Pancreas (tissue), 10 donors: ENCODE measurements at regions not wholly inside any gene's neighbourhood (a gene's known extent, or its start where the extent isn't known, plus 50 kb on each side); places are given as distances from the start of the nearest gene placed in this dataset.

Experiments
- ATAC-seq, 4 donors: fragments of 200-7000 bp; cut with Tn5 transposase; one replicate each; pipeline versions ENCODE4 v1.8.0 to v1.9.1; 2020; ENCODE audit warnings: mild to moderate bottlenecking in 4 of 4, moderate library complexity in 4 of 4
- DNase-seq, 6 donors: peaks; one replicate each; pipeline ENCODE4 v3.0.0-alpha.2; 2020
- FAIRE-seq: peaks from 2 replicates; lab custom pipeline; 2012; peaks lifted over from hg19 to GRCh38; lab: Jason Lieb, UNC
- H3K27ac ChIP-seq, 4 donors: fragments of 200-600 bp; sonication (generic); 1 replicate in 3 of 4; 2 replicates in 1 of 4; pipeline versions ENCODE4 v1.5.0 to v1.8.0; 2020
- H3K27me3 ChIP-seq, 4 donors: fragments of 200-600 bp; one replicate each; pipeline ENCODE4 v1.8.0; 2021
- H3K36me3 ChIP-seq, 3 donors: fragments of 200-600 bp; sonication (generic) in 1 of 3; one replicate each; pipeline versions ENCODE4 v1.5.0 to v1.8.0; 2020 to 2021
- H3K4me1 ChIP-seq, 3 donors: fragments of 200-600 bp; one replicate each; pipeline ENCODE4 v1.8.0; 2021
- H3K4me3 ChIP-seq, 4 donors: fragments of 200-600 bp; sonication (generic) in 2 of 4; one replicate each; pipeline versions ENCODE4 v1.5.0 to v1.8.0; 2020 to 2021
- H3K9me3 ChIP-seq, 4 donors: fragments of 200-600 bp; one replicate each; pipeline ENCODE4 v1.8.0; 2021
- CTCF ChIP-seq, 4 donors: fragments of 200-600 bp; sonication (generic) in 3 of 4; IDR thresholded peaks; one replicate each; pipeline versions ENCODE4 v1.5.0 to v1.8.0; 2021; ENCODE audit warnings: antibody characterized with exemption in 4 of 4
- WGBS, 2 donors: extraction: QIAGEN DNeasy Blood & Tissue Kit; methylation state at CpG; one replicate each; pipeline ENCODE4 v1.1.7; 2013; 5-methylcytosine and 5-hydroxymethylcytosine counted together
- intact Hi-C, 3 donors: fragments of 100-400 bp; cut with DNase I; formaldehyde crosslinking; loops; one replicate each; pipeline versions ENCODE4 v1.11.1 to v1.14.2; 2022
- donor health status: healthy with polysubstance abuse.
- donor health status: DM: no; HTN: no; CAD: no; lungs with moderate emphysema.
- donor health status: DM: no; HTN: no; CAD: no.
- donor health status: control.
- donor health status: control.
- donor health status: Bipolar disorder and iron deficiency.
- donor health status: DM: yes; HTN: yes; CAD: no.
- donor health status: DM: no; HTN: no; CAD: no.
- donor health status: DM: no; HTN: no; CAD: no.
- donor health status: DM: yes; HTN: yes; CAD: no.

- Histone ChIP-seq H3K9me3 (no peaks in the 10 kb centered on the region), H3K36me3 (no peaks in the 10 kb centered on the region), H3K27me3 (no peaks in the 10 kb centered on the region), H3K4me1 (no peaks in the 10 kb centered on the region), H3K4me3 (no peak overlapping the region), H3K27ac (no peak overlapping the region)
- no peak for TF ChIP-seq CTCF (IDR thresholded peaks at IDR 0.05)
- DNase-seq, result peak in 1 of 6 donors; percentile 7
- intact Hi-C loops, result no loop called here
- ATAC-seq, result peak in 3 of 4 donors; percentile 37 to 65 (median 55)
- FAIRE-seq, result no peak
- 20 to 24% methylated on average over 1 of the region's 1 CpG for WGBS, 2 donors
Observed at GRCh38 chr7:156088115-156088514, 275.9 kb upstream of the SHH start.

- no peak for TF ChIP-seq CTCF (IDR thresholded peaks at IDR 0.05)
- H3K4me1 ChIP-seq, result no peaks in the 10 kb centered on the region
- H3K36me3 ChIP-seq, result no peaks in the 10 kb centered on the region
- no peaks in the 10 kb centered on the region for H3K9me3 ChIP-seq
- WGBS, 2 donors, result 76 to 78% methylated on average over 21 of the region's 21 CpGs
- no peak for DNase-seq
- H3K4me3 ChIP-seq, result no peak overlapping the region
- intact Hi-C loops, result no loop called here
- no peak overlapping the region for H3K27ac ChIP-seq
- no peak for FAIRE-seq
- ATAC-seq, result no peak
- H3K27me3 ChIP-seq, result no peaks in the 10 kb centered on the region
Observed at GRCh38 chr7:156082048-156083040, 270.1 kb upstream of the SHH start.

- no peaks in the 10 kb centered on the region for H3K36me3 ChIP-seq
- ATAC-seq (no peak), FAIRE-seq (no peak), DNase-seq (no peak)
- H3K9me3 ChIP-seq, result no peaks in the 10 kb centered on the region
- intact Hi-C loops, result no loop called here
- H3K27ac ChIP-seq, result no peak overlapping the region
- H3K27me3 ChIP-seq, result no peaks in the 10 kb centered on the region
- WGBS, 2 donors, result 19 to 29% methylated on average over 3 of the region's 3 CpGs
- TF ChIP-seq CTCF (IDR thresholded peaks at IDR 0.05), result no peak
- no peaks in the 10 kb centered on the region for H3K4me1 ChIP-seq
- H3K4me3 ChIP-seq, result no peak overlapping the region
Observed at GRCh38 chr7:156080596-156080995, 268.3 kb upstream of the SHH start.

- H3K9me3 ChIP-seq, result no peaks in the 10 kb centered on the region
- H3K4me3 ChIP-seq, result no peak overlapping the region
- intact Hi-C loops, result no loop called here
- 72 to 81% methylated on average over 10 to 11 of the region's 11 CpGs for WGBS, 2 donors
- H3K27ac ChIP-seq, result no peak overlapping the region
- H3K36me3 ChIP-seq, result no peaks in the 10 kb centered on the region
- no peak for TF ChIP-seq CTCF (IDR thresholded peaks at IDR 0.05)
- no peaks in the 10 kb centered on the region for H3K27me3 ChIP-seq
- DNase-seq (no peak), FAIRE-seq (no peak), ATAC-seq (no peak)
- no peaks in the 10 kb centered on the region for H3K4me1 ChIP-seq
Observed at GRCh38 chr7:156080046-156080445, 267.8 kb upstream of the SHH start.

GRCh38 chr7:156079156-156079555 lies 266.9 kb upstream of the SHH start:
- TF ChIP-seq CTCF (IDR thresholded peaks at IDR 0.05), result no peak
- ATAC-seq (no peak), DNase-seq (no peak), FAIRE-seq (no peak)
- intact Hi-C loops, result no loop called here
- Histone ChIP-seq H3K4me3 (no peak overlapping the region), H3K27ac (no peak overlapping the region), H3K4me1 (no peaks in the 10 kb centered on the region), H3K9me3 (no peaks in the 10 kb centered on the region), H3K27me3 (no peaks in the 10 kb centered on the region), H3K36me3 (no peaks in the 10 kb centered on the region)
- 78 to 88% methylated on average over 15 of the region's 15 CpGs for WGBS, 2 donors
